ENCODE measurements at regions not wholly inside any gene's neighbourhood (a gene's known extent, or its start where the extent isn't known, plus 50 kb on each side); places are given as distances from the start of the nearest gene placed in this dataset.

DNA sequence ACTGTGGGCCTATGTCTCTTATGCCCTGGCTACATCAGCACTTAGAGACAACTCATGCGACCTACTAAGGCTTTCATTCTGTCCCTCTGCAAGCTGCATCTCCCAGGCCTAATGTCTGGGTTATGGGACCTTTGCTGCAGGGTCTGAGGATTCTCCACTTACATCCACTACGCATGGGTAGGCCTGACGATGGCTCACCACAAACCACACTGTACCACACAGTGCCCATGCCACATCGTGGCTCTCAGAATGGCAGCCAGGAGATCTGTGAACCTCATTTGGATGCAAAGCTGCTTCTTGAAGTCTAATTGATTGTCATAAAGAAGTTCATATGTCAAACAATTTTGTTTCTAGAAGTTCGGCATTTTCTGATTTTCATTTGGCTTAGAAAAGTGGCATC is 84.6 kb upstream of the BEND4 start:
- TF ChIP-seq CTCF (IDR thresholded peaks at IDR 0.05; ENCODE audit: poor library complexity), result no peak
- no peak for TF ChIP-seq EZH2 (IDR thresholded peaks at IDR 0.05; ENCODE audit: borderline replicate concordance)
- no peak for TF ChIP-seq EZH2phosphoT487 (IDR thresholded peaks at IDR 0.05; ENCODE audit: low read depth, severe bottlenecking, unreplicated experiment)
